ENCODE measurements at regions not wholly inside any gene's neighbourhood (a gene's known extent, or its start where the extent isn't known, plus 50 kb on each side); places are given as distances from the start of the nearest gene placed in this dataset.

DNA sequence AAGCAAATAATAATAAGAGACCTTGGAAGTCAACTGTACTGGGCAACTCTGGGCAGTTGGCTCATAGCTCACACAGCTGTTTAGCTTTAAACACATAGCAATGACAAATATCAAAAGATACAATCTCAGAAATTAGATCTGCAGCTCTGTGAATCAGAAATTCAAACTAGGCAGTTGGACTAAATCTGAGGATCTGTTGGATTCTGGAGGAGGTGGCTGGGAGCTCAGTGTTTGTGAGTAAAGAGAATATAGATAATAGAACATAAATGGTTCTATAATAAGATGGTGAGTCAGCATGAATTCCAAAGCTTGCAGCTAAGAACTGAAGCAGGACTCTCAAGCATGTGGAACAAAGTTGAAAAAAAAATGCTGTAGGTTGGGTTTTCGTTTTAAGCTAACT is 1949.4 kb upstream of the SEL1L start:
- TF ChIP-seq POLR2A (IDR thresholded peaks at IDR 0.05; ENCODE audit: low read length) (no peak), GATA1 (IDR thresholded peaks at IDR 0.05; ENCODE audit: low read depth, low read length) (no peak)

All from erythroblast (primary cell).